WTC11 (cell line): ENCODE measurements at regions not wholly inside any gene's neighbourhood (a gene's known extent, or its start where the extent isn't known, plus 50 kb on each side); places are given as distances from the start of the nearest gene placed in this dataset.

ENCODE experiments used
- ATAC-seq: fragments of 200-7000 bp; cut with Tn5 transposase; 2 replicates; pipeline ENCODE4 v1.10.0; 2021; ENCODE audit warnings: mild to moderate bottlenecking, moderate library complexity
- CTCF ChIA-PET: fragments of 300-600 bp; sonication (Branson Sonifier 250); formaldehyde crosslinking; loops from one replicate; lab custom pipeline; 2021; ENCODE audit warnings: antibody characterized with exemption; lab: Charles Lee
- POLR2A ChIA-PET: fragments of 350-600 bp; sonication (Branson Sonifier 250); formaldehyde crosslinking; loops from one replicate; lab custom pipeline; 2021; ENCODE audit warnings: antibody characterized with exemption; lab: Charles Lee
- DNase-seq: peaks from one replicate; pipeline ENCODE4 v3.0.0; 2021; ENCODE audit warnings: low spot score
- H3K27ac Mint-ChIP-seq: 2 replicates; pipeline ENCODE4 v1.8.0; 2021; ENCODE audit warnings: mixed read lengths
- H3K27me3 Mint-ChIP-seq: 2 replicates; pipeline ENCODE4 v1.8.0; 2021; ENCODE audit warnings: low read depth, mild to moderate bottlenecking, moderate library complexity, mixed read lengths
- H3K36me3 Mint-ChIP-seq: 2 replicates; pipeline ENCODE4 v1.8.0; 2021; ENCODE audit warnings: mixed read lengths
- H3K4me1 Mint-ChIP-seq: 2 replicates; pipeline ENCODE4 v1.8.0; 2022; ENCODE audit warnings: mixed read lengths
- H3K4me3 Mint-ChIP-seq: 2 replicates; pipeline ENCODE4 v1.8.0; 2021; ENCODE audit warnings: mild to moderate bottlenecking, moderate library complexity, mixed read lengths
- H3K9me3 Mint-ChIP-seq: 2 replicates; pipeline ENCODE4 v1.8.0; 2021; ENCODE audit warnings: mixed read lengths
- ATF1 ChIP-seq: sonication (generic); formaldehyde crosslinking; IDR thresholded peaks from 2 replicates; pipeline ENCODE4 v1.8.1; 2023; ENCODE audit warnings: mild to moderate bottlenecking, moderate library complexity, missing genetic modification reagents
- CBFB ChIP-seq: sonication (generic); formaldehyde crosslinking; IDR thresholded peaks from 2 replicates; pipeline ENCODE4 v1.8.1; 2022; ENCODE audit warnings: mild to moderate bottlenecking, low read depth, missing genetic modification reagents
- CREM ChIP-seq: sonication (generic); formaldehyde crosslinking; IDR thresholded peaks from 2 replicates; pipeline ENCODE4 v1.8.1; 2022; ENCODE audit warnings: mild to moderate bottlenecking, missing genetic modification reagents, moderate library complexity
- E2F1 ChIP-seq: sonication (generic); formaldehyde crosslinking; IDR thresholded peaks from 2 replicates; pipeline ENCODE4 v1.8.0; 2022; ENCODE audit warnings: mild to moderate bottlenecking, missing genetic modification reagents
- E2F4 ChIP-seq: sonication (generic); formaldehyde crosslinking; IDR thresholded peaks from 2 replicates; pipeline ENCODE4 v1.8.1; 2022; ENCODE audit warnings: low read depth, mild to moderate bottlenecking, moderate library complexity, missing genetic modification reagents, borderline replicate concordance
- ELF4 ChIP-seq: sonication (generic); formaldehyde crosslinking; IDR thresholded peaks from 2 replicates; pipeline ENCODE4 v1.8.1; 2022; ENCODE audit warnings: low read depth, mild to moderate bottlenecking, moderate library complexity, missing genetic modification reagents
- EMX1 ChIP-seq: fragments of 250-450 bp; sonication (Bioruptor Pico); IDR thresholded peaks from 2 replicates; pipeline ENCODE4 v1.8.0; 2021; ENCODE audit warnings: mild to moderate bottlenecking
- ERG ChIP-seq: fragments of 250-450 bp; sonication (Bioruptor Pico); IDR thresholded peaks from 2 replicates; pipeline ENCODE4 v1.8.0; 2021; ENCODE audit warnings: mild to moderate bottlenecking
- FOXK1 ChIP-seq: sonication (generic); formaldehyde crosslinking; IDR thresholded peaks from 2 replicates; pipeline ENCODE4 v1.8.0; 2022; ENCODE audit warnings: mild to moderate bottlenecking, moderate library complexity, missing genetic modification reagents
- FOXP1 ChIP-seq: sonication (generic); formaldehyde crosslinking; IDR thresholded peaks from 2 replicates; pipeline ENCODE4 v1.8.0; 2022; ENCODE audit warnings: missing genetic modification reagents, mild to moderate bottlenecking, moderate library complexity, borderline replicate concordance
- GRHL2 ChIP-seq: fragments of 250-450 bp; sonication (Bioruptor Pico); IDR thresholded peaks from 2 replicates; pipeline ENCODE4 v1.8.0; 2022; ENCODE audit warnings: mild to moderate bottlenecking, moderate library complexity; ENCODE audit not compliant: insufficient replicate concordance, severe bottlenecking
- GTF2I ChIP-seq: fragments of 250-450 bp; sonication (Bioruptor Pico); conservative IDR thresholded peaks from 2 replicates; pipeline ENCODE4 v1.4.0; 2021; ENCODE audit warnings: mild to moderate bottlenecking
- JUN ChIP-seq: sonication (generic); formaldehyde crosslinking; IDR thresholded peaks from 2 replicates; pipeline ENCODE4 v1.8.0; 2023; ENCODE audit warnings: mild to moderate bottlenecking, missing genetic modification reagents
- MAX ChIP-seq: sonication (generic); formaldehyde crosslinking; IDR thresholded peaks from 2 replicates; pipeline ENCODE4 v1.8.0; 2022; ENCODE audit warnings: mild to moderate bottlenecking, missing genetic modification reagents
- MLX ChIP-seq: sonication (generic); formaldehyde crosslinking; IDR thresholded peaks from 2 replicates; pipeline ENCODE4 v1.8.1; 2023; ENCODE audit warnings: mild to moderate bottlenecking, missing genetic modification reagents, moderate library complexity
- NFATC4 ChIP-seq: fragments of 250-450 bp; sonication (Bioruptor Pico); IDR thresholded peaks from 2 replicates; pipeline ENCODE4 v1.9.0; 2021; ENCODE audit warnings: mild to moderate bottlenecking
- NR2C2 ChIP-seq: sonication (generic); formaldehyde crosslinking; IDR thresholded peaks from 2 replicates; pipeline ENCODE4 v1.8.0; 2022; ENCODE audit warnings: mild to moderate bottlenecking, missing genetic modification reagents
- NR3C1 ChIP-seq: sonication (generic); formaldehyde crosslinking; conservative IDR thresholded peaks from 2 replicates; pipeline ENCODE4 v1.8.1; 2023; ENCODE audit warnings: low read depth, mild to moderate bottlenecking, missing genetic modification reagents
- OVOL2 ChIP-seq: fragments of 250-450 bp; sonication (Bioruptor Pico); IDR thresholded peaks from 2 replicates; pipeline ENCODE4 v1.9.0; 2021; ENCODE audit warnings: mild to moderate bottlenecking, borderline replicate concordance
- PREB ChIP-seq: sonication (generic); formaldehyde crosslinking; IDR thresholded peaks from 2 replicates; pipeline ENCODE4 v1.8.1; 2022; ENCODE audit warnings: mild to moderate bottlenecking, missing genetic modification reagents, moderate library complexity, borderline replicate concordance
- RELA ChIP-seq: sonication (generic); formaldehyde crosslinking; IDR thresholded peaks from 2 replicates; pipeline ENCODE4 v1.8.1; 2022; ENCODE audit warnings: missing genetic modification reagents, mild to moderate bottlenecking, borderline replicate concordance
- SMAD4 ChIP-seq: sonication (generic); formaldehyde crosslinking; IDR thresholded peaks from 2 replicates; pipeline ENCODE4 v1.8.0; 2022; ENCODE audit warnings: mild to moderate bottlenecking, missing genetic modification reagents
- TEAD1 ChIP-seq: sonication (generic); formaldehyde crosslinking; IDR thresholded peaks from 2 replicates; pipeline ENCODE4 v1.8.0; 2022; ENCODE audit warnings: mild to moderate bottlenecking, missing genetic modification reagents
- TEAD4 ChIP-seq: sonication (generic); formaldehyde crosslinking; IDR thresholded peaks from 2 replicates; pipeline ENCODE4 v1.8.0; 2022; ENCODE audit warnings: mild to moderate bottlenecking, missing genetic modification reagents
- TP53 ChIP-seq: sonication (generic); formaldehyde crosslinking; IDR thresholded peaks from 2 replicates; pipeline ENCODE4 v1.8.1; 2023; ENCODE audit warnings: mild to moderate bottlenecking, missing genetic modification reagents
- ZBTB43 ChIP-seq: sonication (generic); formaldehyde crosslinking; IDR thresholded peaks from 2 replicates; pipeline ENCODE4 v1.8.1; 2023; ENCODE audit warnings: mild to moderate bottlenecking, missing genetic modification reagents
- ZNF121 ChIP-seq: sonication (generic); formaldehyde crosslinking; IDR thresholded peaks from 2 replicates; pipeline ENCODE4 v1.8.0; 2023; ENCODE audit warnings: missing genetic modification reagents
- ZNF232 ChIP-seq: sonication (generic); formaldehyde crosslinking; IDR thresholded peaks from 2 replicates; pipeline ENCODE4 v1.8.0; 2022; ENCODE audit warnings: mild to moderate bottlenecking, missing genetic modification reagents
- ZNF317 ChIP-seq: sonication (generic); formaldehyde crosslinking; IDR thresholded peaks from 2 replicates; pipeline ENCODE4 v1.8.1; 2023; ENCODE audit warnings: low read depth, mild to moderate bottlenecking, moderate library complexity, missing genetic modification reagents, borderline replicate concordance
- ZNF671 ChIP-seq: fragments of 250-450 bp; sonication (Bioruptor Pico); IDR thresholded peaks from 2 replicates; pipeline ENCODE4 v1.8.0; 2021; ENCODE audit warnings: mild to moderate bottlenecking

GRCh38 chr1:209040351-209040750 lies 543.2 kb upstream of the CAMK1G start:
- no peak overlapping the region for H3K27ac Mint-ChIP-seq
- no peak for ATAC-seq
- H3K4me3 Mint-ChIP-seq: no peak overlapping the region
- no peak for DNase-seq
- CTCF ChIA-PET: no interaction called here
- TF ChIP-seq JUN (CRISPR knock-in tag) (no peak), ZNF317 (CRISPR knock-in tag) (no peak), PREB (CRISPR knock-in tag) (no peak), SMAD4 (CRISPR knock-in tag) (no peak), FOXP1 (CRISPR knock-in tag) (no peak), ERG (CRISPR knock-in tag) (no peak), ATF1 (no peak), ZNF232 (CRISPR knock-in tag) (no peak), CBFB (CRISPR knock-in tag) (no peak), ELF4 (CRISPR knock-in tag) (no peak), MAX (CRISPR knock-in tag) (no peak), GTF2I (no peak), NR3C1 (CRISPR knock-in tag) (no peak), OVOL2 (CRISPR knock-in tag) (no peak)
- POLR2A ChIA-PET: no interaction called here
- no peaks in the 10 kb centered on the region for H3K27me3 Mint-ChIP-seq
- H3K4me1 Mint-ChIP-seq: no peaks in the 10 kb centered on the region
- no peaks in the 10 kb centered on the region for H3K36me3 Mint-ChIP-seq
- no peaks in the 10 kb centered on the region for H3K9me3 Mint-ChIP-seq

- no peaks in the 10 kb centered on the region for H3K9me3 Mint-ChIP-seq
- CTCF ChIA-PET: no interaction called here
- DNase-seq (no peak), ATAC-seq (no peak)
- no peak overlapping the region for H3K4me3 Mint-ChIP-seq
- H3K27ac Mint-ChIP-seq: no peak overlapping the region
- H3K4me1 Mint-ChIP-seq: no peaks in the 10 kb centered on the region
- POLR2A ChIA-PET: no interaction called here
- no peaks in the 10 kb centered on the region for H3K36me3 Mint-ChIP-seq
- peaks cover 5% of the 10 kb centered on the region for H3K27me3 Mint-ChIP-seq
- TF ChIP-seq ZBTB43 (CRISPR knock-in tag) (no peak), MLX (CRISPR knock-in tag) (no peak), CREM (no peak), TEAD1 (CRISPR knock-in tag) (no peak), ZNF671 (CRISPR knock-in tag) (no peak), ZNF121 (no peak), TEAD4 (CRISPR knock-in tag) (no peak), JUN (CRISPR knock-in tag) (no peak), NFATC4 (CRISPR knock-in tag) (no peak), EMX1 (CRISPR knock-in tag) (no peak), TP53 (CRISPR knock-in tag) (no peak), PREB (CRISPR knock-in tag) (no peak), E2F4 (CRISPR knock-in tag) (no peak), GRHL2 (no peak), NR2C2 (CRISPR knock-in tag) (no peak), FOXK1 (no peak), RELA (CRISPR knock-in tag) (no peak), E2F1 (no peak)
Observed at GRCh38 chr1:209041927-209042326, 541.6 kb upstream of the CAMK1G start.
